GM13976 (cell line): ENCODE measurements at regions not wholly inside any gene's neighbourhood (a gene's known extent, or its start where the extent isn't known, plus 50 kb on each side); places are given as distances from the start of the nearest gene placed in this dataset.

Experiments used
- DNase-seq: peaks from one replicate; pipeline ENCODE4 v3.0.0; 2012; ENCODE audit warnings: low spot score
- in situ Hi-C: fragments of 300-500 bp; cut with MboI; formaldehyde crosslinking; loops from one replicate; pipeline ENCODE4 v1.12.0; 2022; ENCODE audit warnings: low sequenced_read_pairs, mixed read lengths, inconsistent platforms; ENCODE audit not compliant: unreplicated experiment
- TF ChIP-seq, protein P1 (sequence below): IDR thresholded peaks from 2 replicates; pipeline ENCODE4 v1.5.1; 2012; ENCODE audit warnings: borderline replicate concordance, mild to moderate bottlenecking; ENCODE audit not compliant: insufficient read depth; ENCODE audit errors: extremely low read depth, missing control alignments, control extremely low read depth

DNA sequence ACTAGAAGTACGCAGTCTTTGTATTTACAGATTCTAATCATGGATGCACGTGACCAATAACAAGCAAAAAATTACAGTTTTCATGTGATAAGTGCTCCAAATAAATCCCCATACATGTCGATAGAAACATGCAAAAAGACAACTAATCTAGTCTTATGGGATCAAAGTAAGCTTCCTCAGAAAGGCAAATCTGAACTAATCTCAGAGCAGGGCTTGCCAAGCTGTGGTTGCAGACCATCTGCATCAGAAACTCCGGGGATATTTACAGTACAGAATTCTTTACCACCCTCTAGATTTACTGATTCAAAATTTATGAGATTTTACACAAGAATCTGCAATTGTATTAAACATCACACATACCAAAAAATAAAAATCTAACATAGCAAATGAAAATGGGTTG, 1435.5 kb downstream of the MRPL39 start:
- TF ChIP-seq, protein P1, sequence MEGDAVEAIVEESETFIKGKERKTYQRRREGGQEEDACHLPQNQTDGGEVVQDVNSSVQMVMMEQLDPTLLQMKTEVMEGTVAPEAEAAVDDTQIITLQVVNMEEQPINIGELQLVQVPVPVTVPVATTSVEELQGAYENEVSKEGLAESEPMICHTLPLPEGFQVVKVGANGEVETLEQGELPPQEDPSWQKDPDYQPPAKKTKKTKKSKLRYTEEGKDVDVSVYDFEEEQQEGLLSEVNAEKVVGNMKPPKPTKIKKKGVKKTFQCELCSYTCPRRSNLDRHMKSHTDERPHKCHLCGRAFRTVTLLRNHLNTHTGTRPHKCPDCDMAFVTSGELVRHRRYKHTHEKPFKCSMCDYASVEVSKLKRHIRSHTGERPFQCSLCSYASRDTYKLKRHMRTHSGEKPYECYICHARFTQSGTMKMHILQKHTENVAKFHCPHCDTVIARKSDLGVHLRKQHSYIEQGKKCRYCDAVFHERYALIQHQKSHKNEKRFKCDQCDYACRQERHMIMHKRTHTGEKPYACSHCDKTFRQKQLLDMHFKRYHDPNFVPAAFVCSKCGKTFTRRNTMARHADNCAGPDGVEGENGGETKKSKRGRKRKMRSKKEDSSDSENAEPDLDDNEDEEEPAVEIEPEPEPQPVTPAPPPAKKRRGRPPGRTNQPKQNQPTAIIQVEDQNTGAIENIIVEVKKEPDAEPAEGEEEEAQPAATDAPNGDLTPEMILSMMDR: no peak
- no peak for DNase-seq
- in situ Hi-C loops: no loop called here

GRCh38 chr21:24163539-24163938, 1443.7 kb downstream of the MRPL39 start:
- TF ChIP-seq, protein P1: no peak

GRCh38 chr21:24160528-24160927, 1446.8 kb downstream of the MRPL39 start:
- DNase-seq: no peak
- TF ChIP-seq, protein P1: no peak
- in situ Hi-C loops: no loop called here

More at GRCh38 chr21:24163539-24163938, 1443.7 kb downstream of the MRPL39 start:
- in situ Hi-C loops: no loop called here
- no peak for DNase-seq

- DNase-seq: no peak
- TF ChIP-seq, protein P1: no peak
- in situ Hi-C loops: no loop called here
Measured at GRCh38 chr21:24153137-24153536, 1454.1 kb downstream of the MRPL39 start.

DNA sequence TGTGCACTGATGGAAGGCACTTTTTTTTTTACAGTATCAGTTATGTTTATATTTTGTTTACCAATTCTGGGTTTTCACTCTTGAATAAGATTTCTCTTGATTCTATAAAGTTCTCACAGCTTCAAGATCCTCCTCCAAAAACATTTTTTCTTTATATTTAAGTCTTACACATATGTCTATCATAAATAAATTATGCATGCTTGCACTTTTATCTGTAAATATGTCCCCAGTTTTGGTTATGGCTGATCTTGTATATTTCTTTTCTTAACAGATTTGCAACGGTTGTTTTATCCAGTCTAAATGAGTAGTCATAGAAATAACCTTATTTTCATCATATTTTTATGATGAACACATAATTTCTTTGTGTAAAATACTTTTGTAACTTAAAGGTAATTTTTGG, 1456.5 kb downstream of the MRPL39 start:
- TF ChIP-seq, protein P1: no peak
- in situ Hi-C loops: no loop called here
- no peak for DNase-seq

DNA sequence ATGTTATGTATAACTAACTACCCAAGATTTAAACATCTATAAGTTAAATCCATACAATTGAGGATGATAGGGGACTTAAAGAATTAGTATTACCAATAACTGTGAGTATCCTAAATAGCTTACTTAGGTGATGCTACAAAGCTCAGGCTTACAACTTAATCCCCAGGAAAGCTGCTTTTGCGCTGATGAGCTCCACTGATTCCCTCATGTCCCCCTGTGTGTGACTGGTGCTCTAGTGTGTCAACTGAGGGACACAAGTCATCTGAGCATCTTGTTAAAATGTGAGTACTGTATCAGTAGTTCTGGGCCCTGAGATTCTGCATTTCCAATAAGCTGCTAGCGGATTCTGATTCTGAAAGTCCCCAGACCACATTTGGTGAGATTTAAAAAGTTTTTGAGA, 1458.8 kb downstream of the MRPL39 start:
- no peak for DNase-seq
- in situ Hi-C loops: no loop called here
- TF ChIP-seq, protein P1: no peak

- in situ Hi-C loops: no loop called here
- DNase-seq: no peak
- TF ChIP-seq, protein P1: no peak
Measured at GRCh38 chr21:24147674-24148073, 1459.6 kb downstream of the MRPL39 start.
